HG02840 (cell line): ENCODE measurements at regions not wholly inside any gene's neighbourhood (a gene's known extent, or its start where the extent isn't known, plus 50 kb on each side); places are given as distances from the start of the nearest gene placed in this dataset.
"Not testable (repeated sequence)": the region's sequence is repeated elsewhere in the genome, so short reads cannot be mapped to it uniquely, and the experiment has no call there.

Experiments used
- ATAC-seq: cut with Tn5 transposase; IDR thresholded peaks from one replicate; pipeline ENCODE4 v1.9.1; 2021; ENCODE audit warnings: mild to moderate bottlenecking, moderate library complexity, moderate number of reproducible peaks; ENCODE audit not compliant: unreplicated experiment, low FRiP score

GRCh38 chr18:65206551-65207260 is 544.1 kb upstream of the CDH7 start:
- no peak for ATAC-seq

- ATAC-seq, result no peak
These were observed 548.7 kb upstream of the CDH7 start for GRCh38 chr18:65202091-65202490.

GRCh38 chr18:65175681-65176080 is 575.1 kb upstream of the CDH7 start:
- no peak for ATAC-seq

GRCh38 chr18:65162086-65162485 is 588.7 kb upstream of the CDH7 start:
- ATAC-seq, result not testable (repeated sequence)

GRCh38 chr18:65146482-65147021 is 604.3 kb upstream of the CDH7 start:
- no peak for ATAC-seq

GRCh38 chr18:65145312-65145711 is 605.5 kb upstream of the CDH7 start:
- no peak for ATAC-seq

GRCh38 chr18:65133610-65134009 is 617.2 kb upstream of the CDH7 start:
- ATAC-seq, result no peak

GRCh38 chr18:65124633-65125032 is 626.2 kb upstream of the CDH7 start:
- no peak for ATAC-seq

- ATAC-seq, result no peak
These were observed 646.9 kb upstream of the CDH7 start for GRCh38 chr18:65103864-65104263.

GRCh38 chr18:65093346-65093745 is 657.5 kb upstream of the CDH7 start:
- no peak for ATAC-seq

GRCh38 chr18:65091744-65092329 is 659.0 kb upstream of the CDH7 start:
- no peak for ATAC-seq

- no peak for ATAC-seq
These were observed 667.9 kb upstream of the CDH7 start for GRCh38 chr18:65082907-65083306.

GRCh38 chr18:65081786-65082185 is 669.0 kb upstream of the CDH7 start:
- no peak for ATAC-seq

- no peak for ATAC-seq
These were observed 677.7 kb upstream of the CDH7 start for GRCh38 chr18:65073060-65073550.

GRCh38 chr18:65057439-65058083 is 693.3 kb upstream of the CDH7 start:
- no peak for ATAC-seq

- no peak for ATAC-seq
These were observed 694.2 kb upstream of the CDH7 start for GRCh38 chr18:65056575-65056974.

- ATAC-seq, result no peak
These were observed 701.2 kb upstream of the CDH7 start for GRCh38 chr18:65049586-65049985.

- ATAC-seq, result no peak
These were observed 711.2 kb upstream of the CDH7 start for GRCh38 chr18:65039578-65039977.

- ATAC-seq, result no peak
These were observed 715.1 kb upstream of the CDH7 start for GRCh38 chr18:65035701-65036100.

- no peak for ATAC-seq
These were observed 725.1 kb upstream of the CDH7 start for GRCh38 chr18:65025756-65026155.

GRCh38 chr18:65021021-65021420 is 729.8 kb upstream of the CDH7 start:
- ATAC-seq, result no peak
